ENCODE measurements at regions not wholly inside any gene's neighbourhood (a gene's known extent, or its start where the extent isn't known, plus 50 kb on each side); places are given as distances from the start of the nearest gene placed in this dataset.

DNA sequence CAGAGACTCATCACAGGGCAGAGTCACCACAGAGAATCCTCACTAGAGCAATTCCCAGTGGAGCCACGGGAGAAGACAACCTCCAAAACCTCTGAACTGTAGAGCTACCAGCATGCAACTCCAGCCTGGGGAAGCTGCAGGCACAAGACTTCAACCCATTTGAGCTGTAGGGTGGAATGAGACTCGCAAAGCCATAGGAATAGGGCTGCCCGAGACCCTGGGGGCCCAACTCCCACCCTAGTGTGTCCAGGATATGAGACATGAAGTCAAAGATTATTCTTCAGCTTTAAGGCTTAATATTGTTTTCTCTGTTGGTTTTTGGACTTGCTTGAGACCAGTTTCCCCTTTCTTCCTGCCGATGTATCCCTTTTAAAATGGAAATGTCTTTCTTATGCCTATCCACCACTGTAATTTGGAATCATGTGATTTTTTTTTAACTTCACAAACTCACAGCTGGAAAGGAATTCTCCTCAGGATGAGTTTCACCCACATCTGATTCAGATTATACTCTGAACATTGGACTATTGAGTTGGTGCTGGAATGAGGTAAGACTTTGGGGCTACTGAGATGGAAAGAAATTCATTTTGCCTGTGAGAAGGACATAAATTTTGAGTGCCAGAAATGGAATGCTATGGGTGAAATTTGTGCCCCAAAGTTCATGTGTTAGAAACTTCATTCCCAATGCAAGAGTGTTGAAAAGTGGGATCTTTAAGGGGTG lies 59.6 kb upstream of the ST6GALNAC5 start:
- H3K4me3 ChIP-seq (ENCODE audit: control insufficient read depth, low read depth, low read length) = no peak overlapping the region
- TF ChIP-seq, protein P1, sequence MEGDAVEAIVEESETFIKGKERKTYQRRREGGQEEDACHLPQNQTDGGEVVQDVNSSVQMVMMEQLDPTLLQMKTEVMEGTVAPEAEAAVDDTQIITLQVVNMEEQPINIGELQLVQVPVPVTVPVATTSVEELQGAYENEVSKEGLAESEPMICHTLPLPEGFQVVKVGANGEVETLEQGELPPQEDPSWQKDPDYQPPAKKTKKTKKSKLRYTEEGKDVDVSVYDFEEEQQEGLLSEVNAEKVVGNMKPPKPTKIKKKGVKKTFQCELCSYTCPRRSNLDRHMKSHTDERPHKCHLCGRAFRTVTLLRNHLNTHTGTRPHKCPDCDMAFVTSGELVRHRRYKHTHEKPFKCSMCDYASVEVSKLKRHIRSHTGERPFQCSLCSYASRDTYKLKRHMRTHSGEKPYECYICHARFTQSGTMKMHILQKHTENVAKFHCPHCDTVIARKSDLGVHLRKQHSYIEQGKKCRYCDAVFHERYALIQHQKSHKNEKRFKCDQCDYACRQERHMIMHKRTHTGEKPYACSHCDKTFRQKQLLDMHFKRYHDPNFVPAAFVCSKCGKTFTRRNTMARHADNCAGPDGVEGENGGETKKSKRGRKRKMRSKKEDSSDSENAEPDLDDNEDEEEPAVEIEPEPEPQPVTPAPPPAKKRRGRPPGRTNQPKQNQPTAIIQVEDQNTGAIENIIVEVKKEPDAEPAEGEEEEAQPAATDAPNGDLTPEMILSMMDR (conservative IDR thresholded peaks at IDR 0.05; ENCODE audit: control insufficient read depth, insufficient read depth, low read depth, low read length) = no peak
- DNase-seq (ENCODE audit: low read depth) = peak; percentile 3

Data from fibroblast of mammary gland (primary cell).